ENCODE measurements at regions not wholly inside any gene's neighbourhood (a gene's known extent, or its start where the extent isn't known, plus 50 kb on each side); places are given as distances from the start of the nearest gene placed in this dataset.

DNA sequence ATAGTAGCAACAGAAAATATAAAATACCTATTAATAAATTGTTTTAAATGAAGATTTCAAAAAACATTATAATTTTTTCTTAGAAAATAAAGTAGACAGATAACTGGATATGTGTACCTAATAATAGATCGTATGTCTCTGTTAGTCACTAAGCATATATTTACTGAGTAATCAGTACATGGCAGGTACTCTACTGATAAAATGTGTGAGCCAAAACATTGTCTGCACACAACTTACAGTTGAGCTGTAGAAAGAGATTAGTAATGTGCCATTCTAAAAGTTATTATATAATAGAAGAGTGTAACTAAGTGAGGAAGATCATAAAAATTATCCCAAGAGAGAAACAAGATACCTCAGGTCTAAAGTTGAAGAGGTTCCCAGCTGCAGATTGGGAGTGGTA, 929.9 kb upstream of the EPHA7 start:
- TF ChIP-seq ZBTB33 (IDR thresholded peaks at IDR 0.05; ENCODE audit: extremely low read depth, insufficient replicate concordance, low read length) (no peak), FOSL1 (IDR thresholded peaks at IDR 0.05; ENCODE audit: low read depth) (no peak), MAX (IDR thresholded peaks at IDR 0.05) (no peak), SP1 (IDR thresholded peaks at IDR 0.05; ENCODE audit: low read depth) (no peak), TCF7L2 (IDR thresholded peaks at IDR 0.05; ENCODE audit: borderline replicate concordance, extremely low read depth, insufficient read depth, insufficient read length) (no peak), ZNF274 (IDR thresholded peaks at IDR 0.05; ENCODE audit: low read depth, low read length) (no peak), SIN3A (IDR thresholded peaks at IDR 0.05; ENCODE audit: low read depth) (no peak), ZFX (IDR thresholded peaks at IDR 0.05) (no peak), EZH2 (IDR thresholded peaks at IDR 0.05) (no peak), CBX3 (IDR thresholded peaks at IDR 0.05; ENCODE audit: low read depth) (no peak), ELF1 (IDR thresholded peaks at IDR 0.05; ENCODE audit: borderline replicate concordance, low read depth) (no peak), REST (IDR thresholded peaks at IDR 0.05; ENCODE audit: low read depth) (no peak), POLR2AphosphoS5 (IDR thresholded peaks at IDR 0.05; ENCODE audit: low read depth, low read length) (no peak), CEBPB (IDR thresholded peaks at IDR 0.05; ENCODE audit: low read depth) (no peak), YY1 (IDR thresholded peaks at IDR 0.05; ENCODE audit: extremely low read depth, insufficient replicate concordance, low read depth, low read length) (no peak)
- TF ChIP-seq, protein P1, sequence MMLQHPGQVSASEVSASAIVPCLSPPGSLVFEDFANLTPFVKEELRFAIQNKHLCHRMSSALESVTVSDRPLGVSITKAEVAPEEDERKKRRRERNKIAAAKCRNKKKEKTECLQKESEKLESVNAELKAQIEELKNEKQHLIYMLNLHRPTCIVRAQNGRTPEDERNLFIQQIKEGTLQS (IDR thresholded peaks at IDR 0.05): no peak
- POLR2A ChIA-PET: no interaction called here

More for the DNA sequence above, 929.9 kb upstream of the EPHA7 start:
- Histone ChIP-seq H3K4me1 (ENCODE audit: control insufficient read depth in 1 of 2, insufficient read depth in 2 of 2, low read length in 2 of 2) (no peaks in the 10 kb centered on the region), H3K79me2 (ENCODE audit: insufficient read depth, low read length) (no peaks in the 10 kb centered on the region), H3K4me3 (replicated peaks in 1 of 2; ENCODE audit: low read depth in 1 of 2, low read length in 2 of 2) (no peak overlapping the region), H3K9me2 (ENCODE audit: insufficient read depth) (no peaks in the 10 kb centered on the region), H3K9ac (ENCODE audit: low read length) (no peak overlapping the region), H3K9me3 (ENCODE audit: control insufficient read depth in 1 of 2, insufficient read depth in 1 of 2, low read depth in 1 of 2, low read length in 2 of 2) (peaks cover 0 to 4% of the 10 kb centered on the region in 2 experiments; a peak in 1 of 4 replicates), H3K27ac (ENCODE audit: low read depth, low read length) (no peak overlapping the region), H3K4me2 (ENCODE audit: low read length) (no peak overlapping the region), H2AFZ (ENCODE audit: low read depth, low read length, poor library complexity, severe bottlenecking) (no peak overlapping the region), H3K36me3 (ENCODE audit: control insufficient read depth in 1 of 2, insufficient read depth in 2 of 2, low read length in 2 of 2) (no peaks in the 10 kb centered on the region), H3K27me3 (ENCODE audit: insufficient read depth, low read length) (no peaks in the 10 kb centered on the region), H4K20me1 (ENCODE audit: insufficient read depth) (no peaks in the 10 kb centered on the region)
- ChIA-PET CTCF (no interaction called here), RAD21 (ENCODE audit: low non-redundant PET in 1 of 2, low total read pairs in 2 of 2, uncharacterized antibody in 2 of 2, unreplicated experiment in 2 of 2) (no interaction called here)
- BruUV-seq (replicated peaks): no TSS peak
- intact Hi-C loops (cut with micrococcal nuclease): no loop called here
- DNase-seq (ENCODE audit: low read depth, low spot score): no peak
- ATAC-seq: no peak

Measured in HCT116 (cell line).